ENCODE measurements at regions not wholly inside any gene's neighbourhood (a gene's known extent, or its start where the extent isn't known, plus 50 kb on each side); places are given as distances from the start of the nearest gene placed in this dataset.
"Not testable (repeated sequence)": the region's sequence is repeated elsewhere in the genome, so short reads cannot be mapped to it uniquely, and the experiment has no call there.

- no peak for TF ChIP-seq POLR2AphosphoS5 (IDR thresholded peaks at IDR 0.05)
- TF ChIP-seq, protein P1, sequence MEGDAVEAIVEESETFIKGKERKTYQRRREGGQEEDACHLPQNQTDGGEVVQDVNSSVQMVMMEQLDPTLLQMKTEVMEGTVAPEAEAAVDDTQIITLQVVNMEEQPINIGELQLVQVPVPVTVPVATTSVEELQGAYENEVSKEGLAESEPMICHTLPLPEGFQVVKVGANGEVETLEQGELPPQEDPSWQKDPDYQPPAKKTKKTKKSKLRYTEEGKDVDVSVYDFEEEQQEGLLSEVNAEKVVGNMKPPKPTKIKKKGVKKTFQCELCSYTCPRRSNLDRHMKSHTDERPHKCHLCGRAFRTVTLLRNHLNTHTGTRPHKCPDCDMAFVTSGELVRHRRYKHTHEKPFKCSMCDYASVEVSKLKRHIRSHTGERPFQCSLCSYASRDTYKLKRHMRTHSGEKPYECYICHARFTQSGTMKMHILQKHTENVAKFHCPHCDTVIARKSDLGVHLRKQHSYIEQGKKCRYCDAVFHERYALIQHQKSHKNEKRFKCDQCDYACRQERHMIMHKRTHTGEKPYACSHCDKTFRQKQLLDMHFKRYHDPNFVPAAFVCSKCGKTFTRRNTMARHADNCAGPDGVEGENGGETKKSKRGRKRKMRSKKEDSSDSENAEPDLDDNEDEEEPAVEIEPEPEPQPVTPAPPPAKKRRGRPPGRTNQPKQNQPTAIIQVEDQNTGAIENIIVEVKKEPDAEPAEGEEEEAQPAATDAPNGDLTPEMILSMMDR (IDR thresholded peaks at IDR 0.05), result no peak
- no peak for TF ChIP-seq POLR2A (IDR thresholded peaks at IDR 0.05)
- Histone ChIP-seq H3K9me3 (peaks cover 0 to 7% of the 10 kb centered on the region in 2 donors), H3K27me3 (no peaks in the 10 kb centered on the region), H3K4me1 (no peaks in the 10 kb centered on the region), H3K4me3 (no peak overlapping the region), H3K27ac (no peak overlapping the region), H3K36me3 (no peaks in the 10 kb centered on the region)
- intact Hi-C loops (cut with DNase I; ENCODE audit: low total_unique reads), result no loop called here
- no peak for DNase-seq (ENCODE audit: low spot score in 2 of 2)
These were observed 203.8 kb upstream of the WDFY3 start for GRCh38 chr4:85170241-85170640.

DNA sequence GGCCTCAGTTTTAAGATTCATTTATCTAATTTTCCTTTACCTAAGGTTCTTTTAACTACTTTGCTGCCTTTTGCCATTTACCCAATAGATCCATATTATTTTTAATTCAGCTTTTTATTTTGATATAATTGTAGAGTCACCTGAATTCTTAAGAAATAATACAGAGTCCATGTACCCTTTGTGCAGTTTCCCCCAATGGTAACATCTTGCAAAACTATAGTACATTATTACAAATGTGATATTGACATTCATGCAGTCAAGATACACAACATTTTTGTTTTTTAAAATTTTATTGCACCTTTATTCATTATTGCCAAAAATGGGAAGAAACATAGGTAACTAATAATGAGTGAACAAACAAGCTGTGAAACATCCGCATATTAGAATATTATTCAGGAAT is 208.7 kb upstream of the WDFY3 start:
- intact Hi-C loops (cut with DNase I; ENCODE audit: low total_unique reads), result loop anchor here (5.0 kb wide), 1 partner anchor 1247 kb away; no protein-coding TSS in a partner anchor
- H3K4me3 ChIP-seq, result no peak overlapping the region
- DNase-seq (ENCODE audit: low spot score in 2 of 2), result no peak
- TF ChIP-seq, protein P1 (IDR thresholded peaks at IDR 0.05), result no peak
- TF ChIP-seq POLR2A (IDR thresholded peaks at IDR 0.05), result no peak
- TF ChIP-seq POLR2AphosphoS5 (IDR thresholded peaks at IDR 0.05), result no peak
- H3K27ac ChIP-seq, result no peak overlapping the region
- no peaks in the 10 kb centered on the region for H3K36me3 ChIP-seq
- H3K4me1 ChIP-seq, result no peaks in the 10 kb centered on the region
- H3K27me3 ChIP-seq, result no peaks in the 10 kb centered on the region
- H3K9me3 ChIP-seq, result peaks cover 0 to 7% of the 10 kb centered on the region in 2 donors

- Histone ChIP-seq H3K4me3 (no peak overlapping the region), H3K4me1 (no peaks in the 10 kb centered on the region), H3K27me3 (no peaks in the 10 kb centered on the region), H3K9me3 (peaks cover 0 to 7% of the 10 kb centered on the region in 2 donors), H3K27ac (no peak overlapping the region), H3K36me3 (no peaks in the 10 kb centered on the region)
- intact Hi-C loops (cut with DNase I; ENCODE audit: low total_unique reads), result loop anchor here (5.0 kb wide), 1 partner anchor 1245 kb away; no protein-coding TSS in a partner anchor
- TF ChIP-seq, protein P1 (IDR thresholded peaks at IDR 0.05), result no peak
- TF ChIP-seq POLR2AphosphoS5 (IDR thresholded peaks at IDR 0.05) (no peak), POLR2A (IDR thresholded peaks at IDR 0.05) (no peak)
- DNase-seq (ENCODE audit: low spot score in 2 of 2), result no peak
These were observed 210.6 kb upstream of the WDFY3 start for GRCh38 chr4:85177092-85177491.

- DNase-seq (ENCODE audit: low spot score in 2 of 2), result no peak
- H3K9me3 ChIP-seq, result peaks cover 0 to 7% of the 10 kb centered on the region in 2 donors
- H3K27me3 ChIP-seq, result no peaks in the 10 kb centered on the region
- intact Hi-C loops (cut with DNase I; ENCODE audit: low total_unique reads), result loop anchor here (5.0 kb wide), 1 partner anchor 1245 kb away; no protein-coding TSS in a partner anchor
- TF ChIP-seq, protein P1 (IDR thresholded peaks at IDR 0.05), result no peak
- TF ChIP-seq POLR2A (IDR thresholded peaks at IDR 0.05), result no peak
- no peak for TF ChIP-seq POLR2AphosphoS5 (IDR thresholded peaks at IDR 0.05)
- H3K4me3 ChIP-seq, result no peak overlapping the region
- no peaks in the 10 kb centered on the region for H3K4me1 ChIP-seq
- H3K27ac ChIP-seq, result no peak overlapping the region
- H3K36me3 ChIP-seq, result no peaks in the 10 kb centered on the region
These were observed 211.2 kb upstream of the WDFY3 start for GRCh38 chr4:85177679-85178078.

DNA sequence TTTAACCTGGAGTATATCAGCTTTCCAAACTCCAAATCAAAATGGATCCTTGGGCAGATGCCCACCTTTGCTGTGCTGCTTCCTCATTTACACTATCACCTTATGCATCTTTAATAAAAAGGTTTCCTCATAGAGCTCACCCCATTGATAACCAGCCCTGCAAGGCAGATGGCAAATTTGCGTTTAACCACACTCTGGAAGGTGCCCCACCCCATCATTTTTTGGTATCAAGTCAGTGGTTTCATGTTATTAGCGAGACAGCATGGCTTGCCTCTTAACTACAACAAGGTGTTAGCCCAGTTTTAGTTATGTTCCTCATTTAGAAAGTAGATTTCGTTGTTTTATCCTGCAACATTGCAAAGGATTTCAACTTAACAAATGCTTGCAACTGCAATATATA is 214.0 kb upstream of the WDFY3 start:
- intact Hi-C loops (cut with DNase I; ENCODE audit: low total_unique reads), result no loop called here
- Histone ChIP-seq H3K4me3 (no peak overlapping the region), H3K27me3 (no peaks in the 10 kb centered on the region), H3K36me3 (no peaks in the 10 kb centered on the region), H3K9me3 (no peaks in the 10 kb centered on the region), H3K27ac (no peak overlapping the region), H3K4me1 (no peaks in the 10 kb centered on the region)
- no peak for DNase-seq (ENCODE audit: low spot score in 2 of 2)
- no peak for TF ChIP-seq POLR2AphosphoS5 (IDR thresholded peaks at IDR 0.05)
- no peak for TF ChIP-seq POLR2A (IDR thresholded peaks at IDR 0.05)

GRCh38 chr4:85187106-85187505 is 220.6 kb upstream of the WDFY3 start:
- Histone ChIP-seq H3K36me3 (no peaks in the 10 kb centered on the region), H3K27ac (no peak overlapping the region), H3K27me3 (no peaks in the 10 kb centered on the region), H3K4me3 (no peak overlapping the region), H3K9me3 (peaks cover 0 to 6% of the 10 kb centered on the region in 2 donors), H3K4me1 (no peaks in the 10 kb centered on the region)
- no peak for TF ChIP-seq POLR2A (IDR thresholded peaks at IDR 0.05)
- TF ChIP-seq, protein P1 (IDR thresholded peaks at IDR 0.05), result no peak
- no peak for TF ChIP-seq POLR2AphosphoS5 (IDR thresholded peaks at IDR 0.05)
- intact Hi-C loops (cut with DNase I; ENCODE audit: low total_unique reads), result no loop called here
- DNase-seq (ENCODE audit: low spot score in 2 of 2), result no peak

- H3K27me3 ChIP-seq; DNase-seq (ENCODE audit: low spot score in 2 of 2); H3K4me3 ChIP-seq; intact Hi-C loops (cut with DNase I; ENCODE audit: low total_unique reads); H3K27ac ChIP-seq; H3K36me3 ChIP-seq; H3K4me1 ChIP-seq: not testable (repeated sequence)
- H3K9me3 ChIP-seq, result peaks cover 9 to 28% of the 10 kb centered on the region in 2 donors
These were observed 229.5 kb upstream of the WDFY3 start for GRCh38 chr4:85196015-85196414.
